GM13976 (cell line): ENCODE measurements at regions not wholly inside any gene's neighbourhood (a gene's known extent, or its start where the extent isn't known, plus 50 kb on each side); places are given as distances from the start of the nearest gene placed in this dataset.

Source experiments
- DNase-seq: peaks from one replicate; pipeline ENCODE4 v3.0.0; 2012; ENCODE audit warnings: low spot score
- CTCF ChIP-seq: IDR thresholded peaks from 2 replicates; pipeline ENCODE4 v1.5.1; 2012; ENCODE audit warnings: borderline replicate concordance, mild to moderate bottlenecking; ENCODE audit not compliant: insufficient read depth; ENCODE audit errors: extremely low read depth, missing control alignments, control extremely low read depth
- in situ Hi-C: fragments of 300-500 bp; cut with MboI; formaldehyde crosslinking; loops from one replicate; pipeline ENCODE4 v1.12.0; 2022; ENCODE audit warnings: low sequenced_read_pairs, mixed read lengths, inconsistent platforms; ENCODE audit not compliant: unreplicated experiment

- no peak for TF ChIP-seq CTCF
- no peak for DNase-seq
- in situ Hi-C loops, result no loop called here
Measured at GRCh38 chr16:65689726-65690125, 567.9 kb upstream of the CDH11 start.

- no peak for DNase-seq
- no peak for TF ChIP-seq CTCF
- in situ Hi-C loops, result no loop called here
Measured at GRCh38 chr16:65688301-65688700, 566.4 kb upstream of the CDH11 start.

GRCh38 chr16:65684230-65684629 lies 562.4 kb upstream of the CDH11 start:
- no peak for DNase-seq
- in situ Hi-C loops, result no loop called here
- TF ChIP-seq CTCF, result no peak

GRCh38 chr16:65681406-65681805 lies 559.5 kb upstream of the CDH11 start:
- in situ Hi-C loops, result no loop called here
- no peak for DNase-seq
- no peak for TF ChIP-seq CTCF

- no peak for DNase-seq
- in situ Hi-C loops, result no loop called here
- no peak for TF ChIP-seq CTCF
Measured at GRCh38 chr16:65679785-65680184, 557.9 kb upstream of the CDH11 start.

- in situ Hi-C loops, result no loop called here
- TF ChIP-seq CTCF, result no peak
- DNase-seq, result no peak
Measured at GRCh38 chr16:65675161-65675560, 553.3 kb upstream of the CDH11 start.

GRCh38 chr16:65672960-65673359 lies 551.1 kb upstream of the CDH11 start:
- in situ Hi-C loops, result no loop called here
- no peak for DNase-seq

More at GRCh38 chr16:65672960-65673359, 551.1 kb upstream of the CDH11 start:
- TF ChIP-seq CTCF, result no peak
